ENCODE measurements at regions not wholly inside any gene's neighbourhood (a gene's known extent, or its start where the extent isn't known, plus 50 kb on each side); places are given as distances from the start of the nearest gene placed in this dataset.
"Not testable (repeated sequence)": the region's sequence is repeated elsewhere in the genome, so short reads cannot be mapped to it uniquely, and the experiment has no call there.

GRCh38 chr14:26655128-26655527 is 57.3 kb upstream of the NOVA1 start:
- no peak overlapping the region for H3K4me3 ChIP-seq (ENCODE audit: low read length)
- DNase-seq (ENCODE audit: low read depth, low spot score) = no peak

- DNase-seq (ENCODE audit: low read depth, low spot score) = no peak
- no peak overlapping the region for H3K4me3 ChIP-seq (ENCODE audit: low read length)
These were observed 65.7 kb upstream of the NOVA1 start for GRCh38 chr14:26663506-26663905.

GRCh38 chr14:26678732-26679420 is 81.0 kb upstream of the NOVA1 start:
- not testable (repeated sequence) for DNase-seq (ENCODE audit: low read depth, low spot score); H3K4me3 ChIP-seq (ENCODE audit: low read length)

GRCh38 chr14:26685401-26685800 is 87.6 kb upstream of the NOVA1 start:
- DNase-seq (ENCODE audit: low read depth, low spot score) = no peak
- H3K4me3 ChIP-seq (ENCODE audit: low read length) = no peak overlapping the region

- H3K4me3 ChIP-seq (ENCODE audit: low read length) = no peak overlapping the region
- no peak for DNase-seq (ENCODE audit: low read depth, low spot score)
These were observed 89.5 kb upstream of the NOVA1 start for GRCh38 chr14:26687301-26687837.

- no peak overlapping the region for H3K4me3 ChIP-seq (ENCODE audit: low read length)
- no peak for DNase-seq (ENCODE audit: low read depth, low spot score)
These were observed 96.7 kb upstream of the NOVA1 start for GRCh38 chr14:26694521-26694920.

- H3K4me3 ChIP-seq (ENCODE audit: low read length) = no peak overlapping the region
- DNase-seq (ENCODE audit: low read depth, low spot score) = no peak
These were observed 104.9 kb upstream of the NOVA1 start for GRCh38 chr14:26702721-26703230.

GRCh38 chr14:26703686-26704366 is 106.0 kb upstream of the NOVA1 start:
- no peak overlapping the region for H3K4me3 ChIP-seq (ENCODE audit: low read length)
- no peak for DNase-seq (ENCODE audit: low read depth, low spot score)

- no peak overlapping the region for H3K4me3 ChIP-seq (ENCODE audit: low read length)
- DNase-seq (ENCODE audit: low read depth, low spot score) = no peak
These were observed 109.4 kb upstream of the NOVA1 start for GRCh38 chr14:26707234-26707633.

GRCh38 chr14:26709019-26709418 is 111.2 kb upstream of the NOVA1 start:
- DNase-seq (ENCODE audit: low read depth, low spot score) = no peak
- H3K4me3 ChIP-seq (ENCODE audit: low read length) = no peak overlapping the region

GRCh38 chr14:26719514-26719913 is 121.7 kb upstream of the NOVA1 start:
- no peak overlapping the region for H3K4me3 ChIP-seq (ENCODE audit: low read length)
- no peak for DNase-seq (ENCODE audit: low read depth, low spot score)

GRCh38 chr14:26722258-26722657 is 124.4 kb upstream of the NOVA1 start:
- no peak overlapping the region for H3K4me3 ChIP-seq (ENCODE audit: low read length)

GRCh38 chr14:26729851-26730250 is 132.0 kb upstream of the NOVA1 start:
- no peak for DNase-seq (ENCODE audit: low read depth, low spot score)
- H3K4me3 ChIP-seq (ENCODE audit: low read length) = no peak overlapping the region

More at GRCh38 chr14:26722258-26722657, 124.4 kb upstream of the NOVA1 start:
- no peak for DNase-seq (ENCODE audit: low read depth, low spot score)

GRCh38 chr14:26730929-26731618 is 133.2 kb upstream of the NOVA1 start:
- DNase-seq (ENCODE audit: low read depth, low spot score) = no peak
- H3K4me3 ChIP-seq (ENCODE audit: low read length) = no peak overlapping the region

GRCh38 chr14:26735811-26736210 is 138.0 kb upstream of the NOVA1 start:
- no peak for DNase-seq (ENCODE audit: low read depth, low spot score)
- H3K4me3 ChIP-seq (ENCODE audit: low read length) = no peak overlapping the region

GRCh38 chr14:26738571-26738970 is 140.7 kb upstream of the NOVA1 start:
- no peak for DNase-seq (ENCODE audit: low read depth, low spot score)

GRCh38 chr14:26741711-26742212 is 143.9 kb upstream of the NOVA1 start:
- DNase-seq (ENCODE audit: low read depth, low spot score) = no peak
- H3K4me3 ChIP-seq (ENCODE audit: low read length) = no peak overlapping the region

More at GRCh38 chr14:26738571-26738970, 140.7 kb upstream of the NOVA1 start:
- H3K4me3 ChIP-seq (ENCODE audit: low read length) = no peak overlapping the region

GRCh38 chr14:26743284-26743683 is 145.5 kb upstream of the NOVA1 start:
- no peak overlapping the region for H3K4me3 ChIP-seq (ENCODE audit: low read length)
- no peak for DNase-seq (ENCODE audit: low read depth, low spot score)

- H3K4me3 ChIP-seq (ENCODE audit: low read length) = no peak overlapping the region
- no peak for DNase-seq (ENCODE audit: low read depth, low spot score)
These were observed 147.1 kb upstream of the NOVA1 start for GRCh38 chr14:26744903-26745302.

GRCh38 chr14:26761532-26761931 is 163.7 kb upstream of the NOVA1 start:
- no peak overlapping the region for H3K4me3 ChIP-seq (ENCODE audit: low read length)
- DNase-seq (ENCODE audit: low read depth, low spot score) = no peak
